B cell (primary cell): ENCODE measurements at regions not wholly inside any gene's neighbourhood (a gene's known extent, or its start where the extent isn't known, plus 50 kb on each side); places are given as distances from the start of the nearest gene placed in this dataset.

Experiments used
- ATAC-seq: fragments of 200-7000 bp; cut with Tn5 transposase; one replicate; pipeline ENCODE4 v1.10.0; 2021; ENCODE audit warnings: low read depth, mild to moderate bottlenecking, moderate number of reproducible peaks, moderate library complexity
- CTCF ChIA-PET: fragments of 350-600 bp; sonication (Branson Sonifier 250); formaldehyde crosslinking; loops from one replicate; lab custom pipeline; 2021; ENCODE audit warnings: antibody characterized with exemption, inconsistent platforms; lab: Charles Lee
- POLR2A ChIA-PET: fragments of 350-600 bp; sonication (Branson Sonifier 250); formaldehyde crosslinking; loops from one replicate; lab custom pipeline; 2021; ENCODE audit warnings: antibody characterized with exemption; lab: Charles Lee
- DNase-seq: peaks from one replicate; pipeline ENCODE4 v3.0.0; 2013
- H2AFZ ChIP-seq: 2 replicates; pipeline ENCODE4 v1.6.1; 2012; ENCODE audit warnings: mild to moderate bottlenecking, low read depth, low read length; ENCODE audit not compliant: insufficient read depth, poor library complexity, severe bottlenecking
- H3K27ac ChIP-seq, 2 donors: 1 replicate in 1 of 2; 2 replicates in 1 of 2; pipeline ENCODE4 v1.5.1; 2012 to 2013; ENCODE audit warnings: low read length in 2 of 2, mild to moderate bottlenecking in 2 of 2, moderate library complexity in 1 of 2
- H3K27me3 ChIP-seq, 4 experiments: fragments of 200-600 bp in 1 of 4; sonication (generic) in 1 of 4; replicated peaks in 1 of 4; 1 replicate in 2 of 4; 2 replicates in 2 of 4; pipeline versions ENCODE4 v1.6.1 to v1.7.0; 2013 to 2016; ENCODE audit warnings: low read length in 3 of 4, mild to moderate bottlenecking in 2 of 4, mixed read lengths in 1 of 4, moderate library complexity in 1 of 4; ENCODE audit not compliant: insufficient read depth in 4 of 4, control insufficient read depth in 3 of 4; ENCODE audit errors: control extremely low read depth in 1 of 4
- H3K36me3 ChIP-seq, 2 experiments: replicated peaks in 1 of 2; 1 replicate in 1 of 2; 2 replicates in 1 of 2; pipeline versions ENCODE4 v1.6.1 to v1.7.1; 2013; ENCODE audit warnings: low read length in 1 of 2; ENCODE audit not compliant: insufficient read depth in 2 of 2, control insufficient read depth in 1 of 2; ENCODE audit errors: control extremely low read depth in 1 of 2, extremely low read depth in 1 of 2
- H3K4me1 ChIP-seq, 2 donors: fragments of 200-600 bp in 1 of 2; sonication (generic) in 1 of 2; 1 replicate in 1 of 2; 2 replicates in 1 of 2; pipeline versions ENCODE4 v1.5.1 to v1.6.1; 2013 to 2017; ENCODE audit warnings: low read length in 2 of 2; ENCODE audit not compliant: control insufficient read depth in 2 of 2, insufficient read depth in 2 of 2
- H3K4me2 ChIP-seq: replicated peaks from 2 replicates; pipeline ENCODE3; 2012; ENCODE audit warnings: mild to moderate bottlenecking, low read depth, low read length; ENCODE audit not compliant: poor library complexity, severe bottlenecking
- H3K4me3 ChIP-seq, 5 experiments: fragments of 200-600 bp in 1 of 5; sonication (generic) in 1 of 5; 1 replicate in 3 of 5; 2 replicates in 2 of 5; pipeline versions ENCODE4 v1.5.1 to v1.7.0; 2011 to 2016; ENCODE audit warnings: low read length in 4 of 5, mild to moderate bottlenecking in 4 of 5, low read depth in 2 of 5, control low read depth in 1 of 5, moderate library complexity in 1 of 5; ENCODE audit not compliant: insufficient read depth in 1 of 5; ENCODE audit errors: control extremely low read depth in 1 of 5, extremely low read depth in 1 of 5
- H3K79me2 ChIP-seq: fragments of 200-600 bp; sonication (generic); one replicate; pipeline ENCODE4 v1.6.0; 2016; ENCODE audit warnings: low read length; ENCODE audit not compliant: control insufficient read depth, insufficient read depth
- H3K9ac ChIP-seq: fragments of 200-600 bp; sonication (generic); 2 replicates; pipeline ENCODE4 v1.6.1; 2017; ENCODE audit warnings: mild to moderate bottlenecking, low read length, moderate library complexity
- H3K9me3 ChIP-seq, 3 donors: one replicate each; pipeline versions ENCODE4 v1.6.1 to v1.7.1; 2013; ENCODE audit warnings: low read length in 2 of 3; ENCODE audit not compliant: control insufficient read depth in 2 of 3, insufficient read depth in 1 of 3; ENCODE audit errors: control extremely low read depth in 1 of 3
- H4K20me1 ChIP-seq: 2 replicates; pipeline ENCODE4 v1.6.0; 2012; ENCODE audit warnings: mild to moderate bottlenecking, low read length; ENCODE audit not compliant: insufficient read depth, control insufficient read depth, poor library complexity, severe bottlenecking
- H3K27ac Mint-ChIP-seq: one replicate; pipeline ENCODE4 v1.8.0; 2021; ENCODE audit warnings: mixed read lengths
- H3K27me3 Mint-ChIP-seq: one replicate; pipeline ENCODE4 v1.8.0; 2021; ENCODE audit warnings: mixed read lengths
- H3K4me1 Mint-ChIP-seq: one replicate; pipeline ENCODE4 v1.8.0; 2021; ENCODE audit warnings: mixed read lengths
- H3K4me3 Mint-ChIP-seq: one replicate; pipeline ENCODE4 v1.8.0; 2021; ENCODE audit warnings: mixed read lengths
- H3K9me3 Mint-ChIP-seq: one replicate; pipeline ENCODE4 v1.8.0; 2022; ENCODE audit warnings: mixed read lengths; ENCODE audit not compliant: insufficient read depth
- EZH2 ChIP-seq: IDR thresholded peaks from 2 replicates; pipeline ENCODE4 v1.6.1; 2012; ENCODE audit warnings: borderline replicate concordance, low read depth, mild to moderate bottlenecking, moderate library complexity, low read length; ENCODE audit not compliant: insufficient read depth, poor library complexity, severe bottlenecking
- WGBS: methylation state at CpG from one replicate; pipeline ENCODE4 v1.1.5; 2013; ENCODE audit warnings: missing lambda C conversion rate; ENCODE audit not compliant: insufficient coverage; 5-methylcytosine and 5-hydroxymethylcytosine counted together
- intact Hi-C: fragments of 100-400 bp; cut with micrococcal nuclease; formaldehyde crosslinking; loops from one replicate; pipeline ENCODE4 v1.10.0; 2022
- TF ChIP-seq, protein P1 (sequence below): fragments of 200-600 bp; IDR thresholded peaks from one replicate; pipeline ENCODE4 v1.8.0; 2022; ENCODE audit warnings: antibody characterized with exemption, mild to moderate bottlenecking

DNA sequence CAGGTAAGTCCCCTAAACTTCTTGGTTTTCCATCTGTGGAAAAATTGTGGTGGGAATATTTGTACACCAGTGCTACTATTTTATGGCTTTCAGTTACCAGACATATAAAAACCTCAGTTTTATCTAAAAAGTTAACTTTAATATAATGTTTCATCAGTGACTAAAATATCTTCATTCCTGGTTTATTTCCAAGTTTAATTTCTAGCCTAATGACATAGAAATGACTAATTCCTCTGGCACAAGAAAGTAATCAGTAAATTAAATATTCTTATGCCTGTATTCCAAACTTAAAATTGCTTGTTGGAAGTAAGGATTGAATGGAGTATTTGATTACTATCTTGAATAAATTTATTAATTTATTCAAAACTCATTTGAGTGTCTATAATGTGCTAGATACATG lies 757.0 kb downstream of the CDH11 start:
- no peaks in the 10 kb centered on the region for H3K36me3 ChIP-seq
- CTCF ChIA-PET = no interaction called here
- H3K9me3 ChIP-seq = no peaks in the 10 kb centered on the region
- no peak overlapping the region for H2AFZ ChIP-seq
- H3K4me1 Mint-ChIP-seq = no peaks in the 10 kb centered on the region
- H4K20me1 ChIP-seq = no peaks in the 10 kb centered on the region
- POLR2A ChIA-PET = no interaction called here
- no peaks in the 10 kb centered on the region for H3K4me1 ChIP-seq
- no peaks in the 10 kb centered on the region for H3K79me2 ChIP-seq
- no peak overlapping the region for H3K4me3 ChIP-seq
- H3K27ac Mint-ChIP-seq = no peak overlapping the region
- no peak for DNase-seq
- no peak overlapping the region for H3K27ac ChIP-seq
- no peak overlapping the region for H3K9ac ChIP-seq
- H3K27me3 Mint-ChIP-seq = no peaks in the 10 kb centered on the region
- intact Hi-C loops = no loop called here
- H3K4me3 Mint-ChIP-seq = no peak overlapping the region
- no peak for ATAC-seq
- H3K27me3 ChIP-seq = no peaks in the 10 kb centered on the region
- H3K9me3 Mint-ChIP-seq = no peaks in the 10 kb centered on the region
- TF ChIP-seq, protein P1, sequence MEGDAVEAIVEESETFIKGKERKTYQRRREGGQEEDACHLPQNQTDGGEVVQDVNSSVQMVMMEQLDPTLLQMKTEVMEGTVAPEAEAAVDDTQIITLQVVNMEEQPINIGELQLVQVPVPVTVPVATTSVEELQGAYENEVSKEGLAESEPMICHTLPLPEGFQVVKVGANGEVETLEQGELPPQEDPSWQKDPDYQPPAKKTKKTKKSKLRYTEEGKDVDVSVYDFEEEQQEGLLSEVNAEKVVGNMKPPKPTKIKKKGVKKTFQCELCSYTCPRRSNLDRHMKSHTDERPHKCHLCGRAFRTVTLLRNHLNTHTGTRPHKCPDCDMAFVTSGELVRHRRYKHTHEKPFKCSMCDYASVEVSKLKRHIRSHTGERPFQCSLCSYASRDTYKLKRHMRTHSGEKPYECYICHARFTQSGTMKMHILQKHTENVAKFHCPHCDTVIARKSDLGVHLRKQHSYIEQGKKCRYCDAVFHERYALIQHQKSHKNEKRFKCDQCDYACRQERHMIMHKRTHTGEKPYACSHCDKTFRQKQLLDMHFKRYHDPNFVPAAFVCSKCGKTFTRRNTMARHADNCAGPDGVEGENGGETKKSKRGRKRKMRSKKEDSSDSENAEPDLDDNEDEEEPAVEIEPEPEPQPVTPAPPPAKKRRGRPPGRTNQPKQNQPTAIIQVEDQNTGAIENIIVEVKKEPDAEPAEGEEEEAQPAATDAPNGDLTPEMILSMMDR = no peak
- no peak for TF ChIP-seq EZH2
- H3K4me2 ChIP-seq = no peak overlapping the region

DNA sequence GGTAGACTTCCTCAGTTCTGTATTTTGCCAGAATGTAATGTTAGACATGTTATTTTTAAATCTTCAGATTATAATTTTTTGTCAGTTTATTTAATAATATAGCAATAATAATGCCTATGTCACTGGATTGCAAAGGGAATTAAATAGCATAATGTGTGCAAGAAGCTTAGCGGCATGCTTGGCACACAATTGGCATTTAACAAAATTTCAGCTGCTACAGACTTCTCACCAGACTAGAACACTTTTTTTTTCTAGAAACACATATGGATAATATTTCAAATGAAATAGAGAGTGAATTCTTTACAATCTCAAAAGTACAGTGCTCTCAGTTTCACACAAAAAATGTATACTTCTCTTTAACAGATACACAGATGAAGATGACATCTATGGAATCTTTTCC lies 757.4 kb downstream of the CDH11 start:
- no peaks in the 10 kb centered on the region for H3K4me1 ChIP-seq
- no peak overlapping the region for H3K4me3 ChIP-seq
- ChIA-PET POLR2A (no interaction called here), CTCF (no interaction called here)
- H3K4me3 Mint-ChIP-seq = no peak overlapping the region
- H3K9ac ChIP-seq = no peak overlapping the region
- no peaks in the 10 kb centered on the region for H3K27me3 Mint-ChIP-seq
- H3K79me2 ChIP-seq = no peaks in the 10 kb centered on the region
- no peaks in the 10 kb centered on the region for H3K36me3 ChIP-seq
- no peaks in the 10 kb centered on the region for H4K20me1 ChIP-seq
- H3K27ac ChIP-seq = no peak overlapping the region
- no CpG with 5 or more reads among the region's 1 CpG for WGBS
- no peak overlapping the region for H3K4me2 ChIP-seq
- DNase-seq = no peak
- intact Hi-C loops = no loop called here
- no peaks in the 10 kb centered on the region for H3K4me1 Mint-ChIP-seq
- no peaks in the 10 kb centered on the region for H3K9me3 Mint-ChIP-seq
- H2AFZ ChIP-seq = no peak overlapping the region
- no peaks in the 10 kb centered on the region for H3K27me3 ChIP-seq
- no peak overlapping the region for H3K27ac Mint-ChIP-seq
- TF ChIP-seq, protein P1 = no peak
- TF ChIP-seq EZH2 = no peak
- ATAC-seq = no peak
- no peaks in the 10 kb centered on the region for H3K9me3 ChIP-seq
